HG02852 (cell line): ENCODE measurements at regions not wholly inside any gene's neighbourhood (a gene's known extent, or its start where the extent isn't known, plus 50 kb on each side); places are given as distances from the start of the nearest gene placed in this dataset.
A peak's percentile ranks its signal among the peaks of the same experiment; 100 is the strongest.
"Not testable (repeated sequence)": the region's sequence is repeated elsewhere in the genome, so short reads cannot be mapped to it uniquely, and the experiment has no call there.

Source experiments
- ATAC-seq: cut with Tn5 transposase; IDR thresholded peaks from one replicate; pipeline ENCODE4 v1.9.1; 2021; ENCODE audit warnings: mild to moderate bottlenecking, moderate library complexity; ENCODE audit not compliant: unreplicated experiment

- no peak for ATAC-seq
These were observed 1150.6 kb downstream of the FAT4 start for GRCh38 chr4:126465341-126465740.

GRCh38 chr4:126466848-126467247 is 1152.1 kb downstream of the FAT4 start:
- ATAC-seq, result no peak

- ATAC-seq, result no peak
These were observed 1153.4 kb downstream of the FAT4 start for GRCh38 chr4:126468144-126468543.

- ATAC-seq, result no peak
These were observed 1156.1 kb downstream of the FAT4 start for GRCh38 chr4:126470862-126471261.

- no peak for ATAC-seq
These were observed 1157.0 kb upstream of the INTU start for GRCh38 chr4:126475730-126476129.

- ATAC-seq, result no peak
These were observed 1153.0 kb upstream of the INTU start for GRCh38 chr4:126479709-126480108.

- no peak for ATAC-seq
These were observed 1150.4 kb upstream of the INTU start for GRCh38 chr4:126482311-126482710.

- no peak for ATAC-seq
These were observed 1146.4 kb upstream of the INTU start for GRCh38 chr4:126486377-126486776.

- ATAC-seq, result no peak
These were observed 1142.8 kb upstream of the INTU start for GRCh38 chr4:126489826-126490463.

GRCh38 chr4:126495163-126495752 is 1137.5 kb upstream of the INTU start:
- ATAC-seq, result no peak

GRCh38 chr4:126512979-126513378 is 1119.8 kb upstream of the INTU start:
- ATAC-seq, result no peak

GRCh38 chr4:126513596-126513995 is 1119.2 kb upstream of the INTU start:
- no peak for ATAC-seq

- ATAC-seq, result no peak
These were observed 1112.0 kb upstream of the INTU start for GRCh38 chr4:126520731-126521130.

- not testable (repeated sequence) for ATAC-seq
These were observed 1107.4 kb upstream of the INTU start for GRCh38 chr4:126525400-126525799.

- peak; percentile 47 for ATAC-seq
These were observed 1106.4 kb upstream of the INTU start for GRCh38 chr4:126526335-126526734.

- no peak for ATAC-seq
These were observed 1102.8 kb upstream of the INTU start for GRCh38 chr4:126529997-126530396.

GRCh38 chr4:126530996-126531585 is 1101.7 kb upstream of the INTU start:
- ATAC-seq, result no peak

- ATAC-seq, result no peak
These were observed 1100.2 kb upstream of the INTU start for GRCh38 chr4:126532527-126532926.

- ATAC-seq, result no peak
These were observed 1099.5 kb upstream of the INTU start for GRCh38 chr4:126533146-126533805.

GRCh38 chr4:126539771-126540170 is 1093.0 kb upstream of the INTU start:
- no peak for ATAC-seq

GRCh38 chr4:126541820-126542219 is 1090.9 kb upstream of the INTU start:
- no peak for ATAC-seq

GRCh38 chr4:126544276-126544675 is 1088.5 kb upstream of the INTU start:
- ATAC-seq, result no peak
